ENCODE measurements at regions not wholly inside any gene's neighbourhood (a gene's known extent, or its start where the extent isn't known, plus 50 kb on each side); places are given as distances from the start of the nearest gene placed in this dataset.

DNA sequence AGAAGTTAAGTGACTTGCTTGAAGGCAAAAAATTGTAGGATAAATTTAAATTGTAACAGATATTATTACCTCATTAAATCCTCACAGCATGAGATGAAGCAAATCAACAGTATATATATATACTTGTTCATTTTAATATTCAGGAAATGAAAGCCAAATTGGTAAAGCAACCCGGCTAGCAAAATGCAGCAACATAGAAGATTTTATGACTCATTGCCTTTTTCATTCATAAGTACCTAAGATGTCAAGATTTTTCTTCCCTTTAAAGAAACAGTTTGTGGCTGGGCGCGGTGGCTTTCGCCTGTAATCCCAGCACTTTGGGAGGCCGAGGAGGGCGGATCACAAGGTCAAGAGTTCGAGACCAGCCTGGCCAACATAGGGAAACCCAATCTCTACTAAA, 190.5 kb upstream of the NRIP1 start:
- ChIA-PET CTCF (no interaction called here), POLR2A (no interaction called here)
- H3K9me3 ChIP-seq (ENCODE audit: control insufficient read depth, insufficient read depth, low read depth, low read length), result no peaks in the 10 kb centered on the region
- no peak for DNase-seq (ENCODE audit: low read depth, low spot score)
- H3K27ac ChIP-seq (ENCODE audit: low read length), result no peak overlapping the region
- H3K27me3 ChIP-seq (ENCODE audit: control insufficient read depth, insufficient read depth, low read length), result no peaks in the 10 kb centered on the region
- no peaks in the 10 kb centered on the region for H3K4me1 ChIP-seq (ENCODE audit: control insufficient read depth, insufficient read depth, low read length)
- in situ Hi-C loops (cut with HindIII; ENCODE audit: low pct_unique_long_range_greater_than_20kb, low sequenced_read_pairs), result no loop called here
- no TSS peak for BruUV-seq (replicated peaks)
- TF ChIP-seq TCF7L2 (IDR thresholded peaks at IDR 0.05; ENCODE audit: low read depth, low read length), result no peak
- TF ChIP-seq, protein P1, sequence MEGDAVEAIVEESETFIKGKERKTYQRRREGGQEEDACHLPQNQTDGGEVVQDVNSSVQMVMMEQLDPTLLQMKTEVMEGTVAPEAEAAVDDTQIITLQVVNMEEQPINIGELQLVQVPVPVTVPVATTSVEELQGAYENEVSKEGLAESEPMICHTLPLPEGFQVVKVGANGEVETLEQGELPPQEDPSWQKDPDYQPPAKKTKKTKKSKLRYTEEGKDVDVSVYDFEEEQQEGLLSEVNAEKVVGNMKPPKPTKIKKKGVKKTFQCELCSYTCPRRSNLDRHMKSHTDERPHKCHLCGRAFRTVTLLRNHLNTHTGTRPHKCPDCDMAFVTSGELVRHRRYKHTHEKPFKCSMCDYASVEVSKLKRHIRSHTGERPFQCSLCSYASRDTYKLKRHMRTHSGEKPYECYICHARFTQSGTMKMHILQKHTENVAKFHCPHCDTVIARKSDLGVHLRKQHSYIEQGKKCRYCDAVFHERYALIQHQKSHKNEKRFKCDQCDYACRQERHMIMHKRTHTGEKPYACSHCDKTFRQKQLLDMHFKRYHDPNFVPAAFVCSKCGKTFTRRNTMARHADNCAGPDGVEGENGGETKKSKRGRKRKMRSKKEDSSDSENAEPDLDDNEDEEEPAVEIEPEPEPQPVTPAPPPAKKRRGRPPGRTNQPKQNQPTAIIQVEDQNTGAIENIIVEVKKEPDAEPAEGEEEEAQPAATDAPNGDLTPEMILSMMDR (IDR thresholded peaks at IDR 0.05), result no peak
- no peak for TF ChIP-seq POLR2AphosphoS5 (IDR thresholded peaks at IDR 0.05; ENCODE audit: low read depth, low read length)
- TF ChIP-seq, protein P2, sequence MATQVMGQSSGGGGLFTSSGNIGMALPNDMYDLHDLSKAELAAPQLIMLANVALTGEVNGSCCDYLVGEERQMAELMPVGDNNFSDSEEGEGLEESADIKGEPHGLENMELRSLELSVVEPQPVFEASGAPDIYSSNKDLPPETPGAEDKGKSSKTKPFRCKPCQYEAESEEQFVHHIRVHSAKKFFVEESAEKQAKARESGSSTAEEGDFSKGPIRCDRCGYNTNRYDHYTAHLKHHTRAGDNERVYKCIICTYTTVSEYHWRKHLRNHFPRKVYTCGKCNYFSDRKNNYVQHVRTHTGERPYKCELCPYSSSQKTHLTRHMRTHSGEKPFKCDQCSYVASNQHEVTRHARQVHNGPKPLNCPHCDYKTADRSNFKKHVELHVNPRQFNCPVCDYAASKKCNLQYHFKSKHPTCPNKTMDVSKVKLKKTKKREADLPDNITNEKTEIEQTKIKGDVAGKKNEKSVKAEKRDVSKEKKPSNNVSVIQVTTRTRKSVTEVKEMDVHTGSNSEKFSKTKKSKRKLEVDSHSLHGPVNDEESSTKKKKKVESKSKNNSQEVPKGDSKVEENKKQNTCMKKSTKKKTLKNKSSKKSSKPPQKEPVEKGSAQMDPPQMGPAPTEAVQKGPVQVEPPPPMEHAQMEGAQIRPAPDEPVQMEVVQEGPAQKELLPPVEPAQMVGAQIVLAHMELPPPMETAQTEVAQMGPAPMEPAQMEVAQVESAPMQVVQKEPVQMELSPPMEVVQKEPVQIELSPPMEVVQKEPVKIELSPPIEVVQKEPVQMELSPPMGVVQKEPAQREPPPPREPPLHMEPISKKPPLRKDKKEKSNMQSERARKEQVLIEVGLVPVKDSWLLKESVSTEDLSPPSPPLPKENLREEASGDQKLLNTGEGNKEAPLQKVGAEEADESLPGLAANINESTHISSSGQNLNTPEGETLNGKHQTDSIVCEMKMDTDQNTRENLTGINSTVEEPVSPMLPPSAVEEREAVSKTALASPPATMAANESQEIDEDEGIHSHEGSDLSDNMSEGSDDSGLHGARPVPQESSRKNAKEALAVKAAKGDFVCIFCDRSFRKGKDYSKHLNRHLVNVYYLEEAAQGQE (IDR thresholded peaks at IDR 0.05; ENCODE audit: insufficient read depth in 1 of 2, low read depth in 2 of 2, low read length in 1 of 2), result no peak
- no peak for TF ChIP-seq SIN3A (IDR thresholded peaks at IDR 0.05; ENCODE audit: borderline replicate concordance, insufficient read depth, low read depth, low read length)
- no peak overlapping the region for H3K4me3 ChIP-seq (ENCODE audit: low read depth in 2 of 2, low read length in 2 of 2)
- H3K36me3 ChIP-seq (ENCODE audit: control insufficient read depth, insufficient read depth, low read length), result no peaks in the 10 kb centered on the region
- intact Hi-C loops (cut with micrococcal nuclease; ENCODE audit: unreplicated experiment), result no loop called here
- ATAC-seq, result no peak

- no peaks in the 10 kb centered on the region for H3K36me3 ChIP-seq (ENCODE audit: control insufficient read depth, insufficient read depth, low read length)
- no peak overlapping the region for H3K4me3 ChIP-seq (ENCODE audit: low read depth in 2 of 2, low read length in 2 of 2)
- in situ Hi-C loops (cut with HindIII; ENCODE audit: low pct_unique_long_range_greater_than_20kb, low sequenced_read_pairs), result no loop called here
- BruUV-seq (replicated peaks), result no TSS peak
- no peak for DNase-seq (ENCODE audit: low read depth, low spot score)
- ChIA-PET CTCF (no interaction called here), POLR2A (no interaction called here)
- intact Hi-C loops (cut with micrococcal nuclease; ENCODE audit: unreplicated experiment), result no loop called here
- no peaks in the 10 kb centered on the region for H3K27me3 ChIP-seq (ENCODE audit: control insufficient read depth, insufficient read depth, low read length)
- H3K27ac ChIP-seq (ENCODE audit: low read length), result no peak overlapping the region
- H3K4me1 ChIP-seq (ENCODE audit: control insufficient read depth, insufficient read depth, low read length), result no peaks in the 10 kb centered on the region
- H3K9me3 ChIP-seq (ENCODE audit: control insufficient read depth, insufficient read depth, low read depth, low read length), result no peaks in the 10 kb centered on the region
- ATAC-seq, result no peak
- TF ChIP-seq SIN3A (IDR thresholded peaks at IDR 0.05; ENCODE audit: borderline replicate concordance, insufficient read depth, low read depth, low read length) (no peak), TCF7L2 (IDR thresholded peaks at IDR 0.05; ENCODE audit: low read depth, low read length) (no peak), POLR2AphosphoS5 (IDR thresholded peaks at IDR 0.05; ENCODE audit: low read depth, low read length) (no peak)
- TF ChIP-seq, protein P2 (IDR thresholded peaks at IDR 0.05; ENCODE audit: insufficient read depth in 1 of 2, low read depth in 2 of 2, low read length in 1 of 2), result no peak
- TF ChIP-seq, protein P1 (IDR thresholded peaks at IDR 0.05), result no peak
Observed at GRCh38 chr21:15255763-15256162, 191.0 kb upstream of the NRIP1 start.

Data from Panc1 (cell line).